GM18951 (cell line): ENCODE measurements at regions not wholly inside any gene's neighbourhood (a gene's known extent, or its start where the extent isn't known, plus 50 kb on each side); places are given as distances from the start of the nearest gene placed in this dataset.

ENCODE experiments used
- POLR2A ChIP-seq: IDR thresholded peaks from 4 replicates; pipeline ENCODE4 v1.6.1; 2011; ENCODE audit warnings: mild to moderate bottlenecking; ENCODE audit not compliant: insufficient read length, insufficient read depth; ENCODE audit errors: extremely low read depth
- in situ Hi-C: fragments of 300-500 bp; cut with MboI; formaldehyde crosslinking; loops from one replicate; pipeline ENCODE4 v1.12.0; 2022; ENCODE audit warnings: low sequenced_read_pairs, mixed read lengths, inconsistent platforms; ENCODE audit not compliant: unreplicated experiment

- in situ Hi-C loops = no loop called here
- no peak for TF ChIP-seq POLR2A
These were observed 825.9 kb upstream of the IGFBP3 start for GRCh38 chr7:46746695-46747687.

- TF ChIP-seq POLR2A = no peak
These were observed 824.6 kb upstream of the IGFBP3 start for GRCh38 chr7:46745707-46746090.

DNA sequence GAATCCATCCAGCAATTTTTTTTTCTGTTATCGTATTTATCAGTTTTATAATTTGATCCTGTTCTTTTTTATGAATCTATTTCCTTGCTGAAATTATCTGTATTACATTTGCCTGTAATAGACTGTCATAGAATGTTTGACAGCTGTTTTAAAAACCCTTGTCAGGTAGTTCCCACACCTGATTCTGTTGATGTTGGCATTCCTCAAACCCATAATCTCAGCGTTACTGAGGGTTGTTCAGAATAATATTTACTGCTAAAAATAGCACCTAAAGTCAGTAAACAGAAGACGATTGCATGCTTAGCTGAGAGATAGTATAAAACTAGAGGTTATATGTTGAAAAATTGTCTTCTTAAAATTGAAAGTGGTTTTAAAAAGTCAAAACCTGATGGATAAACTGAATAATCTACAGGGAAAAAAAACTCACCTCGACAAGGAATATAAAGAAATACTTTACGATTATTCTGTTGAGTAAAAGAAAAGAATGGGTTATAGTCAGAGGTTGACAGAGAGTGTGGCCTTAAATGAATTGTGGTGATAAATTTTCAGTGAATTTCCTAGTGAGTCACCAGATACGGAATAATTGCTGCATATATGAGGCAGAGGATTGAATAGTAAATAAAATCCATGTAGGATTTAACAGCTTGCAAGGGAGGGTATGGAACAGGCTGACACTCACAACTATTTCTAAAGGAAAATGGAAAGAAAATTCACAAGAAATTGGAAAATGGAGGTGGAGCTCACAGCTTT lies 824.1 kb upstream of the IGFBP3 start:
- in situ Hi-C loops = no loop called here
- no peak for TF ChIP-seq POLR2A

More at GRCh38 chr7:46745707-46746090, 824.6 kb upstream of the IGFBP3 start:
- in situ Hi-C loops = no loop called here

DNA sequence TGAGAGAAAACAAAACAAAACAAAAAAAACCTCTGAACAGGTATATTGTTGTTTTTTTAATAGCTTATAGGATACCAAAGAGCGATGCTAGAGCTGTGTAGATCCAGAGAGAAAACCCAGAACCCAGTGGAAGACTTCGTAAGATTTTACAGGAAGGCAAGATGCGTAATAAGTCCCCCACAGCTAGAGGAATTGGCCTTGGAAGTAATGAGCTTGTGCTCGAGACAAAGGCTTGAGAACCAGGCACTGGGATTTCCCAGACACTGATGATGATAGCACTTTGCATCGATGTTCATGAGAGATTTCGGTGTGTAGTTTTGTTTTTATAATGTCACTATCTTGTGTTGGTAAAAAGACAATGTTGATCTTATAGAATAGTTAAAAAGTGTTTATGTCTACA lies 821.5 kb upstream of the IGFBP3 start:
- TF ChIP-seq POLR2A = no peak
- in situ Hi-C loops = no loop called here

DNA sequence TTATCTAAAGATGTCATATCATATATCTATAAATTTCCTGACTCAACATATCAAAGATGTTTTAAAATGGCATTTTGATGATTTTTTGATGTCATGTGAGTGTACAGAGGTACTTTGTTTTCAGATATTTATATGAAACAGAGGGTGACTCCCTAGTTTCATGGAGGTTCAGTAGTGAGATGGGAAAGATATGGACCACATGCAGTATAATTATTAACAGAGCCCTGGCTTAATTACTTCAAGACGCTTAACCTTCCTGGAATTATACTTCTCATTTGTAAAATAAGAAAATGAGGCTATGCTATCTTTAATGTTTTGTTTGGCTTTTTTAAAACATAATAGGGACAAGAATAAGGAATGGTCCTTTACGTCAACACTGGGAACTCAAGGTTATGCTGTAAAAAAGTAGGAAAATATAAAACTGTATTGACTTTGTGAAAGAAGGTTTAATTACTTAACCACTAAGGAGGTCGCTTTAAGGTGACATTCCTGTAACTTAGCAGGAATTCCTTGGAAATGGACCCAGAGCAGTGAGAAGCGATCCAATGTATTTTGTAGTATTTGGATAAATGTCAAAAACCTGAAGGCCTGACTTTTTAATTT lies 821.0 kb upstream of the IGFBP3 start:
- in situ Hi-C loops = no loop called here
- no peak for TF ChIP-seq POLR2A

DNA sequence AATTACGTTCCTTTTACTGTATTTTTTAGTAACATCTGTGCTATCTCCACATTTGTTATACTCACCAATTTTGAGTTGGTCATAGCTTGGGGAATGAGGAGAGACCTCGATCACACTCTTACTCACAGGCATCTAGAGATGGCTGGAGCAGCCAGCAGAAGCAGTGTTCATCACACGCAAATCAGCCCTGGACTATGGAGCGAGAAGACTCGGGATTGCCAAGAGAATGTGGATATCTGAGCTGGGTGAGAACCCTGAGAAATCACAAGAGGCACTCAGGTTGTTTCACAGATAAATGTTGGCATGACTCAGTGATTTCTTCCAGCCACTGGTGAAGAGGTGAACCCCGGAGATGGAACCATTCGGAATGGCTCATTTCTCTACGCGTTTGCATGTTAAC lies 820.1 kb upstream of the IGFBP3 start:
- no peak for TF ChIP-seq POLR2A
- in situ Hi-C loops = no loop called here

GRCh38 chr7:46739518-46740234 lies 818.6 kb upstream of the IGFBP3 start:
- in situ Hi-C loops = no loop called here
- TF ChIP-seq POLR2A = no peak

DNA sequence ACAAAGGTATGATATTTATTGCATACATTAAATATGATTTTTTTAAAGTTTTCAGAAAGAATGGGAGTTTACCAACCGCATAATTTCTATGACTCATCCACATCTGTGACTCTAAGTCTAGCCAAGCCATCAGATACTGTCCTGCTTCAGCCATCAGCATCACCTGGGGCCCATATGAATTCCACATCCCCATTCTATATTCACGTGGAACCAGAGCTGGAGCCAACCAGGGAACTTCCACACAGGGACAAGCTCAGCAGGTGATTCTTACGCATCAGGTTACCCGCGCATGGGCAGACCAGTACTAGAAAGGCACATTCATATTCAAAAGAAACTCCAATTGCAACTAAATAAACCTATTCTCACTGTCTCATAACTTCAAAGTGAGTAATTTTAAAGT lies 817.7 kb upstream of the IGFBP3 start:
- no peak for TF ChIP-seq POLR2A
- in situ Hi-C loops = no loop called here

DNA sequence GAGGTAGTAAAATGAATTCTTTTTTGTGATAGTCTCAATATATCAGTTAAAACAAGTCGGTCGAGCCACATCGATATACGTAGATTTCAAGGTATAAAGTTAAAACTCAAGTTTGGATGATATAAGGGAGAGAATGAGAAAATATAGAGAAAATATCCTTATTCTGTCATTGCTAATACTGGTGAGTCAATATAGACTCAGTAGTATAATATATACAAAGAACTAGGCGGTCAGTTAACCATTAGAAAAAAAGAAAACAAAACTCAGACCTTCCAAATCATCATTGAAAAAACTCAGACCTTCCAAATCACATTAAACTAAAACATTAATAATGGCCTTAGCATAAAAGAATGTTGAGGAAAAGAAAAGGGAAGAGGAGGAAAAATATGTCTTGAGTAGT lies 817.1 kb upstream of the IGFBP3 start:
- no peak for TF ChIP-seq POLR2A
- in situ Hi-C loops = no loop called here

DNA sequence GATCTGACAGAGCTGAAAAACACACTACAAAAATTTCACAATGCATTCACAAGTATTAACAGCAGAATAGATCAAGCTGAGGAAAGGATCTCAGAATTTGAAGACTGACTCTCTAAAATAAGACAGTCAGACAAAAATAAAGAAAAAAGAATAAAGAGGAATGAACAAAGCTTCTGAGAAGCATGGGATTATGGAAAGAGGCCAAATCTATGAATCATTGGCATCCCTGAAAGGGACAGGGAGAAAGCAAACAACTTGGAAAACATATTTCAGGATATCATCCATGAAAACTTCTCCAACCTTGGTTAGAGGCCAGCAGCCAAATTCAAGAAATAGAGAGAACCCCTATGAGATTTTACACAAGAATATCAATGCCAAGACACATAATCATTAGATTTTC lies 804.8 kb upstream of the IGFBP3 start:
- in situ Hi-C loops = no loop called here
- TF ChIP-seq POLR2A = no peak

GRCh38 chr7:46725136-46725535 lies 804.1 kb upstream of the IGFBP3 start:
- TF ChIP-seq POLR2A = no peak
- in situ Hi-C loops = no loop called here

DNA sequence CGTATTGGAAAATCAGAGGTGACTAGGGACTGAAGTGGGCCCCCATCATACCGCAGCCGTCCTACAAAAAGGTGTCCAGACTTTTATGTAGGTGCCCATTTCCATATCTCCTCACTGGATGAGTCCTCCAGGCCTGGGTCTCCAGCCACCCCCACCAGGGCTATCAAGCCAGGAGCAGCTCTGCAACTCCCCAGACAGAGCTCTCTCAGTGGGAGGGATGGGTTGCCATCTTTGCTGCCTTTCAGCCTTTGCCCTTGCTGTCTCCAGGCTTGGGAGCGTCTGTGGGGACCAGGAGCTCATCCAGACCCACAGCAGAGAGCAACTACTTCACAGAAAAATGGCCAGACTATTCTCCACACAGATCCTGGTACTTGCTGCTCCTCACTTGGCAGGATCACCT lies 802.7 kb upstream of the IGFBP3 start:
- TF ChIP-seq POLR2A = no peak
- in situ Hi-C loops = no loop called here

GRCh38 chr7:46723003-46723402 lies 801.9 kb upstream of the IGFBP3 start:
- in situ Hi-C loops = no loop called here
- no peak for TF ChIP-seq POLR2A

DNA sequence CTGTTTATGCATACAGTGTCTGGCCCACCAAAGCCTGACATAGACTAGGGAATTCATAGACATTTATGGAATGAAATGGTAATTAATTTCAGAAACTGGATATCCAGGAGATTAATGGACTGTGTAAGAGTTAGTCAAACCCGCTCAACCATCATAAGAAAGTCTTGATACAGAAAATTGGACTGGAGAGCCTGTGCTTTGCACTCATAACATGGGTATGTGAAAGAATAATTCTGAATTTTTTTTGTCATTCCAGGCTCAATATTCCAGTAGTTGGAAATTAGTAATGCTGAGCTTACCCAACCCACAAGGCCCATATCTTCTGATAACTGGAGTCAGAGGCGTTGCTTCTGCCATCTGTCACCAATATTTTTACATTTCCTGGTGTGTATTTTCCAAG lies 799.7 kb upstream of the IGFBP3 start:
- in situ Hi-C loops = no loop called here
- no peak for TF ChIP-seq POLR2A
